GM12878 (cell line): ENCODE measurements at regions not wholly inside any gene's neighbourhood (a gene's known extent, or its start where the extent isn't known, plus 50 kb on each side); places are given as distances from the start of the nearest gene placed in this dataset.

Source experiments
- EZH2 ChIP-seq: IDR thresholded peaks from 2 replicates; pipeline ENCODE4 v1.6.1; 2012; ENCODE audit warnings: low read depth, mild to moderate bottlenecking, control low read depth, inconsistent platforms, low read length, borderline replicate concordance; ENCODE audit not compliant: control insufficient read depth
- GATAD2B ChIP-seq: fragments of 450-650 bp; conservative IDR thresholded peaks from 2 replicates; pipeline ENCODE4 v1.6.1; 2017; ENCODE audit warnings: low read depth, mild to moderate bottlenecking, moderate library complexity
- POLR2A ChIP-seq: IDR thresholded peaks from 2 replicates; pipeline ENCODE4 v1.6.1; 2011; ENCODE audit warnings: low read depth, mild to moderate bottlenecking, low read length
- POLR2AphosphoS5 ChIP-seq: IDR thresholded peaks from 2 replicates; pipeline ENCODE4 v1.6.1; 2011; ENCODE audit warnings: mild to moderate bottlenecking, low read length, inconsistent platforms
- SMC3 ChIP-seq: IDR thresholded peaks from 2 replicates; pipeline ENCODE4 v1.6.1; 2011; ENCODE audit warnings: low read length, improper control_type of control experiment, borderline replicate concordance
- TF ChIP-seq, protein P1 (sequence below): IDR thresholded peaks from 2 replicates; pipeline ENCODE4 v1.6.1; 2011; ENCODE audit warnings: low read depth, low read length, improper control_type of control experiment, borderline replicate concordance

GRCh38 chr4:164381859-164382258 is 372.1 kb upstream of the SMIM31 start:
- TF ChIP-seq, protein P1, sequence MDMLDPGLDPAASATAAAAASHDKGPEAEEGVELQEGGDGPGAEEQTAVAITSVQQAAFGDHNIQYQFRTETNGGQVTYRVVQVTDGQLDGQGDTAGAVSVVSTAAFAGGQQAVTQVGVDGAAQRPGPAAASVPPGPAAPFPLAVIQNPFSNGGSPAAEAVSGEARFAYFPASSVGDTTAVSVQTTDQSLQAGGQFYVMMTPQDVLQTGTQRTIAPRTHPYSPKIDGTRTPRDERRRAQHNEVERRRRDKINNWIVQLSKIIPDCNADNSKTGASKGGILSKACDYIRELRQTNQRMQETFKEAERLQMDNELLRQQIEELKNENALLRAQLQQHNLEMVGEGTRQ, result no peak
- TF ChIP-seq POLR2AphosphoS5, result no peak
- TF ChIP-seq EZH2, result no peak
- no peak for TF ChIP-seq SMC3
- no peak for TF ChIP-seq GATAD2B
- TF ChIP-seq POLR2A, result no peak
